ENCODE measurements at regions not wholly inside any gene's neighbourhood (a gene's known extent, or its start where the extent isn't known, plus 50 kb on each side); places are given as distances from the start of the nearest gene placed in this dataset.

DNA sequence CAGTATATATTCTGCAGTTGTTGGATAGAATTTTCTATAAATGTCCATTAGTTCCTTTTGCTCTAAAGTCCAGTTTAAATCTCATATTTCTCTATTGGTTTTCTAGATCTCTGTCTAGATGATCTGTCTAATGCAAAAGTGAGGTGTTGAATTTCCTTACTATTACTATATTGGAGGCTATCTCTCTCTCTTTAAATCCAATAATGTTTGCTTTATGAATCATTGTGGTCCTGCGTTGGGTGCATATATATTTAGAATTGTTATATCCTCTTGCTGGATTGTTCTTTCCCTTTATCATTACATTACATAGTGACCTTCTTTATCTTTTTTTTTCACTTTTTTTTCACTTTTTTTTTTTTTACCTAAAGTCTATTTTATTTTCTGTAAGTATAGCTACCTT is 208.5 kb upstream of the ASCC3 start:
- Histone ChIP-seq H4K20me1 (ENCODE audit: insufficient read depth, low read length) (no peaks in the 10 kb centered on the region), H3K27ac (ENCODE audit: extremely low read length, insufficient read depth, low read length) (no peak overlapping the region), H3K4me3 (replicated peaks in 1 of 3; ENCODE audit: insufficient read depth in 1 of 3, low read depth in 2 of 3, low read length in 3 of 3) (no peak overlapping the region), H3K9me3 (ENCODE audit: low read length) (peaks cover 23% of the 10 kb centered on the region), H3K9ac (ENCODE audit: insufficient read depth, low read depth, low read length) (no peak overlapping the region), H3K27me3 (ENCODE audit: control insufficient read depth in 1 of 2, insufficient read depth in 2 of 2, low read length in 2 of 2) (no peaks in the 10 kb centered on the region), H2AFZ (ENCODE audit: low read length) (no peak overlapping the region), H3K79me2 (ENCODE audit: insufficient read depth, low read length) (no peaks in the 10 kb centered on the region), H3K36me3 (replicated peaks in 1 of 2; ENCODE audit: control insufficient read depth in 1 of 2, insufficient read depth in 2 of 2, low read length in 2 of 2) (no peaks in the 10 kb centered on the region), H3K4me2 (ENCODE audit: low read depth, low read length) (no peak overlapping the region), H3K4me1 (ENCODE audit: insufficient read depth, low read length) (no peaks in the 10 kb centered on the region)
- in situ Hi-C loops (cut with HindIII; ENCODE audit: extremely low pct_ligation_motif_present, low pct_unique_long_range_greater_than_20kb) = no loop called here
- ATAC-seq (no peak), DNase-seq (ENCODE audit: low spot score) (no peak), FAIRE-seq (no peak)
- TF ChIP-seq ZNF839 (CRISPR knock-in tag; IDR thresholded peaks at IDR 0.05; ENCODE audit: borderline replicate concordance) = no peak
- TF ChIP-seq SNAI1 (CRISPR knock-in tag; IDR thresholded peaks at IDR 0.05; ENCODE audit: borderline replicate concordance) = no peak
- no peak for TF ChIP-seq ZNF317 (CRISPR knock-in tag; IDR thresholded peaks at IDR 0.05)
- TF ChIP-seq, protein P1, sequence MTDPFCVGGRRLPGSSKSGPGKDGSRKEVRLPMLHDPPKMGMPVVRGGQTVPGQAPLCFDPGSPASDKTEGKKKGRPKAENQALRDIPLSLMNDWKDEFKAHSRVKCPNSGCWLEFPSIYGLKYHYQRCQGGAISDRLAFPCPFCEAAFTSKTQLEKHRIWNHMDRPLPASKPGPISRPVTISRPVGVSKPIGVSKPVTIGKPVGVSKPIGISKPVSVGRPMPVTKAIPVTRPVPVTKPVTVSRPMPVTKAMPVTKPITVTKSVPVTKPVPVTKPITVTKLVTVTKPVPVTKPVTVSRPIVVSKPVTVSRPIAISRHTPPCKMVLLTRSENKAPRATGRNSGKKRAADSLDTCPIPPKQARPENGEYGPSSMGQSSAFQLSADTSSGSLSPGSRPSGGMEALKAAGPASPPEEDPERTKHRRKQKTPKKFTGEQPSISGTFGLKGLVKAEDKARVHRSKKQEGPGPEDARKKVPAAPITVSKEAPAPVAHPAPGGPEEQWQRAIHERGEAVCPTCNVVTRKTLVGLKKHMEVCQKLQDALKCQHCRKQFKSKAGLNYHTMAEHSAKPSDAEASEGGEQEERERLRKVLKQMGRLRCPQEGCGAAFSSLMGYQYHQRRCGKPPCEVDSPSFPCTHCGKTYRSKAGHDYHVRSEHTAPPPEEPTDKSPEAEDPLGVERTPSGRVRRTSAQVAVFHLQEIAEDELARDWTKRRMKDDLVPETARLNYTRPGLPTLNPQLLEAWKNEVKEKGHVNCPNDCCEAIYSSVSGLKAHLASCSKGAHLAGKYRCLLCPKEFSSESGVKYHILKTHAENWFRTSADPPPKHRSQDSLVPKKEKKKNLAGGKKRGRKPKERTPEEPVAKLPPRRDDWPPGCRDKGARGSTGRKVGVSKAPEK (CRISPR knock-in tag; IDR thresholded peaks at IDR 0.05; ENCODE audit: borderline replicate concordance) = no peak
- TF ChIP-seq, protein P2, sequence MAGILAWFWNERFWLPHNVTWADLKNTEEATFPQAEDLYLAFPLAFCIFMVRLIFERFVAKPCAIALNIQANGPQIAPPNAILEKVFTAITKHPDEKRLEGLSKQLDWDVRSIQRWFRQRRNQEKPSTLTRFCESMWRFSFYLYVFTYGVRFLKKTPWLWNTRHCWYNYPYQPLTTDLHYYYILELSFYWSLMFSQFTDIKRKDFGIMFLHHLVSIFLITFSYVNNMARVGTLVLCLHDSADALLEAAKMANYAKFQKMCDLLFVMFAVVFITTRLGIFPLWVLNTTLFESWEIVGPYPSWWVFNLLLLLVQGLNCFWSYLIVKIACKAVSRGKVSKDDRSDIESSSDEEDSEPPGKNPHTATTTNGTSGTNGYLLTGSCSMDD (CRISPR knock-in tag; IDR thresholded peaks at IDR 0.05) = no peak
- TF ChIP-seq TARDBP (CRISPR knock-in tag; IDR thresholded peaks at IDR 0.05) = no peak
- no peak for TF ChIP-seq NR1H2 (CRISPR knock-in tag; IDR thresholded peaks at IDR 0.05; ENCODE audit: borderline replicate concordance, low read depth)
- TF ChIP-seq EEA1 (CRISPR knock-in tag; IDR thresholded peaks at IDR 0.05; ENCODE audit: borderline replicate concordance) = no peak
- TF ChIP-seq, protein P3, sequence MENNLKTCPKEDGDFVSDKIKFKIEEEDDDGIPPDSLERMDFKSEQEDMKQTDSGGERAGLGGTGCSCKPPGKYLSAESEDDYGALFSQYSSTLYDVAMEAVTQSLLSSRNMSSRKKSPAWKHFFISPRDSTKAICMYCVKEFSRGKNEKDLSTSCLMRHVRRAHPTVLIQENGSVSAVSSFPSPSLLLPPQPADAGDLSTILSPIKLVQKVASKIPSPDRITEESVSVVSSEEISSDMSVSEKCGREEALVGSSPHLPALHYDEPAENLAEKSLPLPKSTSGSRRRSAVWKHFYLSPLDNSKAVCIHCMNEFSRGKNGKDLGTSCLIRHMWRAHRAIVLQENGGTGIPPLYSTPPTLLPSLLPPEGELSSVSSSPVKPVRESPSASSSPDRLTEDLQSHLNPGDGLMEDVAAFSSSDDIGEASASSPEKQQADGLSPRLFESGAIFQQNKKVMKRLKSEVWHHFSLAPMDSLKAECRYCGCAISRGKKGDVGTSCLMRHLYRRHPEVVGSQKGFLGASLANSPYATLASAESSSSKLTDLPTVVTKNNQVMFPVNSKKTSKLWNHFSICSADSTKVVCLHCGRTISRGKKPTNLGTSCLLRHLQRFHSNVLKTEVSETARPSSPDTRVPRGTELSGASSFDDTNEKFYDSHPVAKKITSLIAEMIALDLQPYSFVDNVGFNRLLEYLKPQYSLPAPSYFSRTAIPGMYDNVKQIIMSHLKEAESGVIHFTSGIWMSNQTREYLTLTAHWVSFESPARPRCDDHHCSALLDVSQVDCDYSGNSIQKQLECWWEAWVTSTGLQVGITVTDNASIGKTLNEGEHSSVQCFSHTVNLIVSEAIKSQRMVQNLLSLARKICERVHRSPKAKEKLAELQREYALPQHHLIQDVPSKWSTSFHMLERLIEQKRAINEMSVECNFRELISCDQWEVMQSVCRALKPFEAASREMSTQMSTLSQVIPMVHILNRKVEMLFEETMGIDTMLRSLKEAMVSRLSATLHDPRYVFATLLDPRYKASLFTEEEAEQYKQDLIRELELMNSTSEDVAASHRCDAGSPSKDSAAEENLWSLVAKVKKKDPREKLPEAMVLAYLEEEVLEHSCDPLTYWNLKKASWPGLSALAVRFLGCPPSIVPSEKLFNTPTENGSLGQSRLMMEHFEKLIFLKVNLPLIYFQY (CRISPR knock-in tag; IDR thresholded peaks at IDR 0.05; ENCODE audit: borderline replicate concordance) = no peak
- TF ChIP-seq SNAPC2 (CRISPR knock-in tag; IDR thresholded peaks at IDR 0.05) = no peak
- TF ChIP-seq PHB2 (IDR thresholded peaks at IDR 0.05; ENCODE audit: partially characterized antibody) = no peak
- TF ChIP-seq BCL6 (CRISPR knock-in tag; IDR thresholded peaks at IDR 0.05) = no peak
- TF ChIP-seq PPARG (CRISPR knock-in tag; conservative IDR thresholded peaks at IDR 0.05) = no peak
- TF ChIP-seq SOX6 (IDR thresholded peaks at IDR 0.05) = no peak
- no peak for TF ChIP-seq SOX6 (CRISPR knock-in tag; IDR thresholded peaks at IDR 0.05)
- TF ChIP-seq, protein P4, sequence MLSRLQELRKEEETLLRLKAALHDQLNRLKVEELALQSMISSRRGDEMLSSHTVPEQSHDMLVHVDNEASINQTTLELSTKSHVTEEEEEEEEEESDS (CRISPR knock-in tag; IDR thresholded peaks at IDR 0.05; ENCODE audit: borderline replicate concordance) = no peak
- CTCF ChIA-PET (ENCODE audit: low intra/inter-chr PET ratio, low total read pairs) = no interaction called here
- 0% methylated on average over 1 of the region's 1 CpG for WGBS (ENCODE audit: low lambda C conversion rate)
- intact Hi-C loops (cut with micrococcal nuclease; ENCODE audit: unreplicated experiment) = no loop called here
- no TSS peak for BruUV-seq (replicated peaks)
- POLR2A ChIA-PET = no interaction called here
